Mesendoderm (in vitro differentiated cells): ENCODE measurements at regions not wholly inside any gene's neighbourhood (a gene's known extent, or its start where the extent isn't known, plus 50 kb on each side); places are given as distances from the start of the nearest gene placed in this dataset.

ENCODE experiments used
- DNase-seq: peaks from one replicate; pipeline ENCODE4 v3.0.0; 2013
- H2AK5ac ChIP-seq: 2 replicates; pipeline ENCODE4 v1.6.1; 2013; ENCODE audit warnings: low read length, inconsistent platforms
- H2BK120ac ChIP-seq: 2 replicates; pipeline ENCODE4 v1.6.1; 2013; ENCODE audit warnings: low read depth, mild to moderate bottlenecking, low read length, moderate library complexity, mixed read lengths
- H2BK15ac ChIP-seq: replicated peaks from 2 replicates; pipeline ENCODE4 v1.6.1; 2013; ENCODE audit warnings: low read depth, mild to moderate bottlenecking, moderate library complexity
- H2BK5ac ChIP-seq: 2 replicates; pipeline ENCODE4 v1.6.1; 2013; ENCODE audit warnings: low read length, inconsistent platforms
- H3K18ac ChIP-seq: 2 replicates; pipeline ENCODE4 v1.6.1; 2013; ENCODE audit warnings: mild to moderate bottlenecking, low read length, mixed read lengths
- H3K23ac ChIP-seq: one replicate; pipeline ENCODE4 v1.6.1; 2013; ENCODE audit warnings: low read length
- H3K27ac ChIP-seq: 2 replicates; pipeline ENCODE4 v1.5.1; 2013; ENCODE audit warnings: low read depth, mild to moderate bottlenecking, inconsistent platforms, low read length, moderate library complexity
- H3K27me3 ChIP-seq: 2 replicates; pipeline ENCODE4 v1.6.1; 2013; ENCODE audit warnings: low read length, control low read depth, mild to moderate bottlenecking, inconsistent platforms; ENCODE audit not compliant: insufficient read depth, poor library complexity
- H3K36me3 ChIP-seq: 2 replicates; pipeline ENCODE4 v1.6.1; 2013; ENCODE audit warnings: low read length, inconsistent platforms; ENCODE audit not compliant: control insufficient read depth, insufficient read depth
- H3K4ac ChIP-seq: one replicate; pipeline ENCODE4 v1.6.1; 2013; ENCODE audit warnings: low read depth, mild to moderate bottlenecking, low read length, moderate library complexity
- H3K4me1 ChIP-seq: 2 replicates; pipeline ENCODE4 v1.6.1; 2013; ENCODE audit warnings: low read depth, low read length, inconsistent platforms; ENCODE audit not compliant: control insufficient read depth
- H3K4me2 ChIP-seq: 2 replicates; pipeline ENCODE4 v1.6.1; 2013; ENCODE audit warnings: low read length
- H3K4me3 ChIP-seq: 2 replicates; pipeline ENCODE4 v1.5.1; 2013; ENCODE audit warnings: mild to moderate bottlenecking, low read length
- H3K56ac ChIP-seq: one replicate; pipeline ENCODE4 v1.6.1; 2013; ENCODE audit warnings: low read length
- H3K79me1 ChIP-seq: 2 replicates; pipeline ENCODE4 v1.6.1; 2013; ENCODE audit warnings: low read length, inconsistent platforms
- H3K79me2 ChIP-seq: 2 replicates; pipeline ENCODE4 v1.6.1; 2013; ENCODE audit warnings: mild to moderate bottlenecking, low read length; ENCODE audit not compliant: control insufficient read depth, insufficient read depth
- H3K9ac ChIP-seq: 2 replicates; pipeline ENCODE4 v1.6.1; 2013; ENCODE audit warnings: low read length, inconsistent platforms
- H4K5ac ChIP-seq: one replicate; pipeline ENCODE4 v1.6.1; 2013; ENCODE audit warnings: low read length
- H4K8ac ChIP-seq: one replicate; pipeline ENCODE4 v1.6.1; 2013; ENCODE audit warnings: low read depth, mild to moderate bottlenecking, control low read depth, low read length, moderate library complexity
- WGBS: extraction: QIAGEN DNeasy Blood & Tissue Kit; methylation state at CpG from one replicate; pipeline ENCODE4 v1.1.7; 2013; ENCODE audit warnings: low lambda C conversion rate, missing lambda C conversion rate; ENCODE audit not compliant: insufficient coverage; ENCODE audit errors: extremely low coverage; 5-methylcytosine and 5-hydroxymethylcytosine counted together

DNA sequence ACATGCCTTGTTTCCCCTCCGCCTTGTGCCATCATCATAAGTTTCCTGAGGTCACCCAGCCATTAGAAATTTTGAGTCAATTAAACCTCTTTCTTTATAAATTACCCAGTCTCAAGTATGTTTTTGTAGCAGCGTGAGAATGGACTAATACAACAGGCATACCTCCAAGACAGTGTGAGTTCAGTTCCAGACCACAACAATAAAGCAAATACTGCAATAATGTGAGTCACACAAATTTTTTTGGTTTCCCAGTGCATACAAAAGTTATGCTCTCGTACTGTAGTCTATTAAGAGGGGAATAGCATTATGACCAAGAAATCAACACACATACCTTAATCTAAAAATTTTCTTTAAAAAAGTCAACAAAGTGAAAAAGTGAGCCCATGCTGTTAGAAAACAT lies 217.2 kb downstream of the NR4A2 start:
- no CpG with 5 or more reads among the region's 3 CpGs for whole genome bisulfite sequencing
- H3K4ac ChIP-seq, result no peak overlapping the region
- H4K8ac ChIP-seq, result no peak overlapping the region
- H2AK5ac ChIP-seq, result no peak overlapping the region
- H3K23ac ChIP-seq, result no peak overlapping the region
- no peaks in the 10 kb centered on the region for H3K79me1 ChIP-seq
- no peak overlapping the region for H2BK120ac ChIP-seq
- H3K9ac ChIP-seq, result no peak overlapping the region
- H3K4me3 ChIP-seq, result no peak overlapping the region
- no peaks in the 10 kb centered on the region for H3K36me3 ChIP-seq
- H4K5ac ChIP-seq, result no peak overlapping the region
- H2BK15ac ChIP-seq, result no peak overlapping the region
- H3K4me1 ChIP-seq, result no peaks in the 10 kb centered on the region
- H3K4me2 ChIP-seq, result no peak overlapping the region
- H3K79me2 ChIP-seq, result no peaks in the 10 kb centered on the region
- H3K56ac ChIP-seq, result no peak overlapping the region
- H3K18ac ChIP-seq, result no peak overlapping the region
- H2BK5ac ChIP-seq, result no peak overlapping the region
- H3K27me3 ChIP-seq, result no peaks in the 10 kb centered on the region
- no peak overlapping the region for H3K27ac ChIP-seq
- no peak for DNase-seq

GRCh38 chr2:156112323-156112722 lies 220.2 kb downstream of the NR4A2 start:
- DNase-seq, result no peak
- Histone ChIP-seq H3K4me2 (no peak overlapping the region), H3K79me1 (no peaks in the 10 kb centered on the region), H4K5ac (no peak overlapping the region), H3K27me3 (no peaks in the 10 kb centered on the region), H3K56ac (no peak overlapping the region), H3K4me3 (no peak overlapping the region), H3K4me1 (no peaks in the 10 kb centered on the region), H2BK120ac (no peak overlapping the region), H3K23ac (no peak overlapping the region), H3K4ac (no peak overlapping the region), H3K9ac (no peak overlapping the region), H3K36me3 (no peaks in the 10 kb centered on the region), H4K8ac (no peak overlapping the region), H2BK15ac (no peak overlapping the region), H2BK5ac (no peak overlapping the region), H3K18ac (no peak overlapping the region), H2AK5ac (no peak overlapping the region), H3K27ac (no peak overlapping the region), H3K79me2 (no peaks in the 10 kb centered on the region)
- no CpG with 5 or more reads among the region's 1 CpG for WGBS

GRCh38 chr2:156110890-156111289 lies 221.6 kb downstream of the NR4A2 start:
- H3K4me3 ChIP-seq, result no peak overlapping the region
- peak; percentile 79 for DNase-seq
- H2BK5ac ChIP-seq, result no peak overlapping the region
- no peaks in the 10 kb centered on the region for H3K79me1 ChIP-seq
- no peaks in the 10 kb centered on the region for H3K79me2 ChIP-seq
- no peaks in the 10 kb centered on the region for H3K36me3 ChIP-seq
- no peak overlapping the region for H3K56ac ChIP-seq
- H3K27ac ChIP-seq, result no peak overlapping the region
- H3K18ac ChIP-seq, result no peak overlapping the region
- H4K5ac ChIP-seq, result no peak overlapping the region
- no peaks in the 10 kb centered on the region for H3K27me3 ChIP-seq
- no peak overlapping the region for H3K23ac ChIP-seq
- WGBS, result no CpG with 5 or more reads among the region's 2 CpGs
- no peak overlapping the region for H3K9ac ChIP-seq
- H4K8ac ChIP-seq, result no peak overlapping the region
- no peak overlapping the region for H3K4ac ChIP-seq
- no peak overlapping the region for H3K4me2 ChIP-seq
- no peak overlapping the region for H2AK5ac ChIP-seq
- no peak overlapping the region for H2BK120ac ChIP-seq
- H3K4me1 ChIP-seq, result no peaks in the 10 kb centered on the region
- no peak overlapping the region for H2BK15ac ChIP-seq

- H3K56ac ChIP-seq, result no peak overlapping the region
- no peak overlapping the region for H3K27ac ChIP-seq
- H2BK120ac ChIP-seq, result no peak overlapping the region
- no peak for DNase-seq
- no peak overlapping the region for H3K4me3 ChIP-seq
- no peak overlapping the region for H3K4ac ChIP-seq
- no CpG with 5 or more reads among the region's 1 CpG for WGBS
- no peak overlapping the region for H4K5ac ChIP-seq
- H3K4me2 ChIP-seq, result no peak overlapping the region
- no peak overlapping the region for H3K23ac ChIP-seq
- H3K9ac ChIP-seq, result no peak overlapping the region
- no peaks in the 10 kb centered on the region for H3K27me3 ChIP-seq
- no peak overlapping the region for H3K18ac ChIP-seq
- H2AK5ac ChIP-seq, result no peak overlapping the region
- no peaks in the 10 kb centered on the region for H3K4me1 ChIP-seq
- H2BK15ac ChIP-seq, result no peak overlapping the region
- H4K8ac ChIP-seq, result no peak overlapping the region
- no peaks in the 10 kb centered on the region for H3K79me1 ChIP-seq
- H3K36me3 ChIP-seq, result no peaks in the 10 kb centered on the region
- H2BK5ac ChIP-seq, result no peak overlapping the region
- H3K79me2 ChIP-seq, result no peaks in the 10 kb centered on the region
Measured at GRCh38 chr2:156099382-156099781, 233.1 kb downstream of the NR4A2 start.

- H4K5ac ChIP-seq, result no peak overlapping the region
- no peak overlapping the region for H3K4me3 ChIP-seq
- H3K18ac ChIP-seq, result no peak overlapping the region
- no peaks in the 10 kb centered on the region for H3K4me1 ChIP-seq
- no peaks in the 10 kb centered on the region for H3K36me3 ChIP-seq
- no peak overlapping the region for H3K4ac ChIP-seq
- no peak overlapping the region for H2BK5ac ChIP-seq
- DNase-seq, result no peak
- H3K4me2 ChIP-seq, result no peak overlapping the region
- no peaks in the 10 kb centered on the region for H3K27me3 ChIP-seq
- H3K56ac ChIP-seq, result no peak overlapping the region
- no peak overlapping the region for H2BK120ac ChIP-seq
- H2AK5ac ChIP-seq, result no peak overlapping the region
- no peak overlapping the region for H3K9ac ChIP-seq
- no peak overlapping the region for H3K23ac ChIP-seq
- no CpG with 5 or more reads among the region's 2 CpGs for WGBS
- H3K27ac ChIP-seq, result no peak overlapping the region
- H3K79me2 ChIP-seq, result no peaks in the 10 kb centered on the region
- H2BK15ac ChIP-seq, result no peak overlapping the region
- no peaks in the 10 kb centered on the region for H3K79me1 ChIP-seq
- no peak overlapping the region for H4K8ac ChIP-seq
Measured at GRCh38 chr2:156098506-156098905, 234.0 kb downstream of the NR4A2 start.

DNA sequence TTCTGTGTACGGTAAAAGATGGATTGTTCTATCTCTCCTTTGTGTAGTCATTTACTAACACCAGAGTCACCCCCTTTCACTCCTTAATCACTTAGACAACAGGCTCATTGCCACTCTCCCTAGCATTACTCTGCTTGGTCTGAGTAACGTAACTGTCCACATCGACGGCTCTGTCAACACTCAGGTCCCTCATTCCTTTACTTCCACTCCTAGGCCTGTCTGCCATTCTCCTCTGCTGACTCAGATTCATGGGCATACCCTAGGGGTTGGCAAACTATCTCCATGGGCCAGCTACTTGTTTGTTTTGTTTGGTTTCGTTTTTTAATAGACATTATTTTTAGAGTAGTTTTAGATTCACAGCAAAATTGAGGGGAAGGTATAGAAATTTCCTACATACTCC lies 243.9 kb downstream of the NR4A2 start:
- H3K23ac ChIP-seq, result no peak overlapping the region
- H3K56ac ChIP-seq, result no peak overlapping the region
- no peaks in the 10 kb centered on the region for H3K79me2 ChIP-seq
- no peaks in the 10 kb centered on the region for H3K4me1 ChIP-seq
- H3K79me1 ChIP-seq, result no peaks in the 10 kb centered on the region
- H3K4ac ChIP-seq, result no peak overlapping the region
- no peak overlapping the region for H3K4me3 ChIP-seq
- no peak overlapping the region for H2AK5ac ChIP-seq
- no peak overlapping the region for H2BK5ac ChIP-seq
- no peak overlapping the region for H3K27ac ChIP-seq
- no peak overlapping the region for H3K4me2 ChIP-seq
- H3K36me3 ChIP-seq, result no peaks in the 10 kb centered on the region
- H2BK120ac ChIP-seq, result no peak overlapping the region
- no CpG with 5 or more reads among the region's 5 CpGs for WGBS
- H2BK15ac ChIP-seq, result no peak overlapping the region
- no peak overlapping the region for H4K8ac ChIP-seq
- peak; percentile 5 for DNase-seq
- no peak overlapping the region for H3K18ac ChIP-seq
- no peak overlapping the region for H3K9ac ChIP-seq
- H3K27me3 ChIP-seq, result no peaks in the 10 kb centered on the region
- no peak overlapping the region for H4K5ac ChIP-seq
